Neural progenitor cell (in vitro differentiated cells): ENCODE measurements at regions not wholly inside any gene's neighbourhood (a gene's known extent, or its start where the extent isn't known, plus 50 kb on each side); places are given as distances from the start of the nearest gene placed in this dataset.

ENCODE experiments used
- DNase-seq: peaks from one replicate; pipeline ENCODE4 v3.0.0-alpha.2; 2016; ENCODE audit warnings: low spot score
- H2AFZ ChIP-seq: fragments of 200-600 bp; sonication (generic); replicated peaks from 2 replicates; pipeline ENCODE4 v1.6.1; 2016; ENCODE audit warnings: antibody characterized with exemption
- H3F3A ChIP-seq: fragments of 200-600 bp; sonication (generic); 2 replicates; pipeline ENCODE4 v1.6.1; 2016; ENCODE audit warnings: antibody characterized with exemption, low read depth
- H3K27ac ChIP-seq: fragments of 200-600 bp; sonication (generic); 2 replicates; pipeline ENCODE4 v1.5.1; 2016; ENCODE audit warnings: mild to moderate bottlenecking
- H3K27me3 ChIP-seq: fragments of 200-600 bp; sonication (generic); 2 replicates; pipeline ENCODE4 v1.6.1; 2016; ENCODE audit warnings: mild to moderate bottlenecking, moderate library complexity
- H3K36me3 ChIP-seq: fragments of 200-600 bp; sonication (generic); 2 replicates; pipeline ENCODE4 v1.5.1; 2016
- H3K4me1 ChIP-seq: fragments of 200-600 bp; sonication (generic); 2 replicates; pipeline ENCODE4 v1.6.1; 2016; ENCODE audit warnings: mixed run types
- H3K4me2 ChIP-seq: fragments of 200-600 bp; sonication (generic); 2 replicates; pipeline ENCODE4 v1.6.1; 2016
- H3K4me3 ChIP-seq: fragments of 200-600 bp; sonication (generic); 2 replicates; pipeline ENCODE4 v1.5.1; 2016
- H3K79me2 ChIP-seq: fragments of 200-600 bp; sonication (generic); 2 replicates; pipeline ENCODE4 v1.6.1; 2016; ENCODE audit warnings: low read depth
- H3K9ac ChIP-seq: fragments of 200-600 bp; sonication (generic); 2 replicates; pipeline ENCODE4 v1.6.1; 2016
- H3K9me3 ChIP-seq: fragments of 200-600 bp; sonication (generic); 2 replicates; pipeline ENCODE4 v1.5.1; 2016; ENCODE audit warnings: low read depth
- H4K20me1 ChIP-seq: fragments of 200-600 bp; sonication (generic); 2 replicates; pipeline ENCODE4 v1.6.1; 2016; ENCODE audit warnings: low read depth
- H3K27ac Mint-ChIP-seq: 3 replicates; pipeline ENCODE4 v1.8.0; 2021; ENCODE audit warnings: mixed read lengths
- H3K27me3 Mint-ChIP-seq: 2 replicates; pipeline ENCODE4 v1.8.0; 2022; ENCODE audit warnings: low read depth, mild to moderate bottlenecking, inconsistent platforms, moderate library complexity, mixed read lengths; ENCODE audit not compliant: insufficient read depth
- H3K36me3 Mint-ChIP-seq: 3 replicates; pipeline ENCODE4 v1.8.0; 2021; ENCODE audit warnings: mixed read lengths
- H3K4me1 Mint-ChIP-seq: 3 replicates; pipeline ENCODE4 v1.8.0; 2021; ENCODE audit warnings: mixed read lengths
- H3K4me3 Mint-ChIP-seq: 3 replicates; pipeline ENCODE4 v1.8.0; 2021; ENCODE audit warnings: mild to moderate bottlenecking, moderate library complexity, mixed read lengths
- H3K9me3 Mint-ChIP-seq: 3 replicates; pipeline ENCODE4 v1.8.0; 2020; ENCODE audit warnings: mixed read lengths
- CTCF ChIP-seq: fragments of 200-600 bp; sonication (generic); IDR thresholded peaks from 2 replicates; pipeline ENCODE4 v1.5.1; 2017; ENCODE audit warnings: antibody characterized with exemption, mild to moderate bottlenecking
- EZH2 ChIP-seq: fragments of 200-600 bp; sonication (generic); IDR thresholded peaks from 2 replicates; pipeline ENCODE4 v1.6.1; 2017; ENCODE audit warnings: antibody characterized with exemption, mild to moderate bottlenecking, moderate library complexity
- EZH2phosphoT487 ChIP-seq: fragments of 200-600 bp; sonication (generic); IDR thresholded peaks from 2 replicates; pipeline ENCODE4 v1.6.1; 2017; ENCODE audit warnings: antibody characterized with exemption

DNA sequence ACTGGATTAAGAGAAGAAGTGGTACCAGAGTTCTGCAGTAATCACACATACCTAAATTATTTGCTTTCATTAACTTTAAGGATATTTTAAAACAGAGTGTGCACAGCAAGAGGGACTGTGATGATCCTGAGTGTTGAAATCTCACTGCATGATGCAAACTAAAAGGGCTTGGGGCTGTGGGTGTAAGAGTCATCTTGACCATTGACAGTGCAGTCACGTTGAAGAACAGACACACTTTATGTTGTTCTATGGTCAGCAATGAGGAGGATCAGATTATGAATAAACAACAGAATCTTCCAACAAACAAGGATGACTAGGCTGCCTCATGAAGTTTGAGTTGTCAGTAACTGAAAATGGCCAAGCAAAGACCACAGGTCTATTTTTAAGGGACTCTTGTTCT lies 87.2 kb upstream of the GALNT5 start:
- H3K4me2 ChIP-seq, result no peak overlapping the region

GRCh38 chr2:157172239-157172638 lies 85.3 kb upstream of the GALNT5 start:
- H3K4me3 ChIP-seq, result no peak overlapping the region
- no peak for DNase-seq
- H3K36me3 ChIP-seq, result no peaks in the 10 kb centered on the region
- Mint-ChIP-seq H3K27ac (no peak overlapping the region), H3K4me3 (no peak overlapping the region), H3K9me3 (peaks cover 6% of the 10 kb centered on the region), H3K4me1 (peaks cover 5% of the 10 kb centered on the region), H3K36me3 (no peaks in the 10 kb centered on the region), H3K27me3 (peaks cover 2% of the 10 kb centered on the region)
- H4K20me1 ChIP-seq, result no peaks in the 10 kb centered on the region
- no peaks in the 10 kb centered on the region for H3K79me2 ChIP-seq
- H3K4me2 ChIP-seq, result no peak overlapping the region
- no peaks in the 10 kb centered on the region for H3K9me3 ChIP-seq
- no peaks in the 10 kb centered on the region for H3K4me1 ChIP-seq
- no peaks in the 10 kb centered on the region for H3K27me3 ChIP-seq
- no peak overlapping the region for H2AFZ ChIP-seq
- no peak for TF ChIP-seq EZH2
- no peak for TF ChIP-seq CTCF
- no peak overlapping the region for H3K27ac ChIP-seq
- no peaks in the 10 kb centered on the region for H3F3A ChIP-seq
- no peak overlapping the region for H3K9ac ChIP-seq

More for the DNA sequence above, 87.2 kb upstream of the GALNT5 start:
- Mint-ChIP-seq H3K36me3 (no peaks in the 10 kb centered on the region), H3K4me1 (peaks cover 5% of the 10 kb centered on the region), H3K9me3 (no peaks in the 10 kb centered on the region), H3K4me3 (no peak overlapping the region), H3K27me3 (no peaks in the 10 kb centered on the region), H3K27ac (no peak overlapping the region)
- Histone ChIP-seq H3K9me3 (no peaks in the 10 kb centered on the region), H3K4me1 (no peaks in the 10 kb centered on the region), H3K36me3 (no peaks in the 10 kb centered on the region), H3K27ac (no peak overlapping the region), H3K9ac (no peak overlapping the region), H3K79me2 (no peaks in the 10 kb centered on the region), H3K4me3 (no peak overlapping the region), H3K27me3 (no peaks in the 10 kb centered on the region), H4K20me1 (no peaks in the 10 kb centered on the region), H3F3A (no peaks in the 10 kb centered on the region), H2AFZ (no peak overlapping the region)
- TF ChIP-seq EZH2phosphoT487, result no peak
- TF ChIP-seq EZH2, result no peak
- TF ChIP-seq CTCF, result no peak
- DNase-seq, result no peak

DNA sequence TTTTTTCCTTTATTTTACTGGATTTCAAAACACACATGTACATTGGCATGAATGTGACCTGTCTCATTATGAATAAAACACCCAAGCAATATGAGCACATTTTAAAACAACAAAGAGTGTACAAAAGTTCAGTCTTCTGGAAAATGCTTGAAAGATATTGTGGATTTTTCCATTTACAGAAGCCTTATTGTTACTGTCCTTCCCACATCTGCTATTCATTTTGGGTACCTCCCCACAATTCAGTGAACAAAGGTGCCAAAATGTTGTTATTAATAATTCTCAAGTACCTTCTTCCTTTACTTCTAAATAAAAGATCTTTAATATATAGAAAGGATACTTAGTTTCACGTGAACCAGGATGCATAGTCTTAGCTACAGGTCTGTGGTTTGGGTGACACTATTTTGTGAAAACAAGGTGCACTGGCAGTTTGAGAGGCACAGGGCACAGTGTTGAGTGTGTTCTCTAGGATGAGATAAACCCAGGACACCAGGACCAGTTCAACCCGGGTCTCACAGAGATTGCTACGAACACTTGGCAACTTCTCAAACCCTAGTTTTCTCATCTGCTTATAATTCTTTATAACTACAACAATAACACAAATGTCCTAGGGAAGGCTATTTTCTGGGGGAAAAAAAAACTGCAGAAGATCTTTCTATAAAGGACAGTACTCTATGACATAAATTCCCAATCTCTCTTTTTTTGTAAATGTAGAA lies 84.5 kb upstream of the GALNT5 start:
- Histone ChIP-seq H3K27ac (no peak overlapping the region), H3K9me3 (no peaks in the 10 kb centered on the region), H3F3A (no peaks in the 10 kb centered on the region), H3K79me2 (no peaks in the 10 kb centered on the region), H3K36me3 (no peaks in the 10 kb centered on the region), H3K4me3 (no peak overlapping the region), H3K27me3 (no peaks in the 10 kb centered on the region), H3K9ac (no peak overlapping the region), H2AFZ (no peak overlapping the region), H3K4me2 (no peak overlapping the region), H3K4me1 (no peaks in the 10 kb centered on the region), H4K20me1 (no peaks in the 10 kb centered on the region)
- Mint-ChIP-seq H3K4me1 (peaks cover 5% of the 10 kb centered on the region), H3K27ac (no peak overlapping the region), H3K36me3 (no peaks in the 10 kb centered on the region), H3K4me3 (no peak overlapping the region), H3K27me3 (peaks cover 2% of the 10 kb centered on the region), H3K9me3 (peaks cover 6% of the 10 kb centered on the region)
- DNase-seq, result no peak
- TF ChIP-seq CTCF (no peak), EZH2 (no peak), EZH2phosphoT487 (no peak)
